OCI-LY1 (cell line): ENCODE measurements at regions not wholly inside any gene's neighbourhood (a gene's known extent, or its start where the extent isn't known, plus 50 kb on each side); places are given as distances from the start of the nearest gene placed in this dataset.

ENCODE experiments used
- CTCF ChIP-seq: fragments of 200-600 bp; sonication (generic), shearing (Covaris generic); IDR thresholded peaks from 2 replicates; pipeline ENCODE4 v1.5.1; 2017; ENCODE audit warnings: mild to moderate bottlenecking, antibody characterized with exemption, low read length, moderate library complexity, mixed read lengths
- EZH2 ChIP-seq: fragments of 200-600 bp; sonication (generic), shearing (Covaris generic); IDR thresholded peaks from 2 replicates; pipeline ENCODE4 v1.8.0; 2017; ENCODE audit warnings: borderline replicate concordance, mixed run types, mild to moderate bottlenecking, antibody characterized with exemption, low read length, moderate library complexity, mixed read lengths

- TF ChIP-seq CTCF (no peak), EZH2 (no peak)
Observed at GRCh38 chr16:5347561-5347960, 250.0 kb upstream of the EEF2KMT start.
